H9 (cell line): ENCODE measurements at regions not wholly inside any gene's neighbourhood (a gene's known extent, or its start where the extent isn't known, plus 50 kb on each side); places are given as distances from the start of the nearest gene placed in this dataset.

ENCODE experiments used
- DNase-seq: peaks from one replicate; pipeline ENCODE4 v3.0.0-alpha.2; 2017
- H2AFZ ChIP-seq: one replicate; pipeline ENCODE4 v1.6.1; 2013; ENCODE audit warnings: mild to moderate bottlenecking, low read length, control low read depth, moderate library complexity
- H2AK5ac ChIP-seq: 2 replicates; pipeline ENCODE4 v1.6.1; 2013; ENCODE audit warnings: low read length, control low read depth, mixed read lengths; ENCODE audit not compliant: insufficient read length
- H2BK120ac ChIP-seq: one replicate; pipeline ENCODE4 v1.6.1; 2013; ENCODE audit warnings: low read depth, mild to moderate bottlenecking, low read length, control low read depth, inconsistent platforms; ENCODE audit not compliant: poor library complexity, severe bottlenecking
- H2BK12ac ChIP-seq: 2 replicates; pipeline ENCODE4 v1.6.1; 2013; ENCODE audit warnings: low read length, control low read depth, mixed read lengths, low read depth; ENCODE audit not compliant: insufficient read length
- H2BK15ac ChIP-seq: 2 replicates; pipeline ENCODE4 v1.6.1; 2013; ENCODE audit warnings: low read depth, low read length, control low read depth
- H2BK20ac ChIP-seq: one replicate; pipeline ENCODE4 v1.6.1; 2013; ENCODE audit warnings: low read depth, mild to moderate bottlenecking, low read length, control low read depth, inconsistent platforms; ENCODE audit not compliant: poor library complexity, severe bottlenecking
- H2BK5ac ChIP-seq: 2 replicates; pipeline ENCODE4 v1.6.1; 2013; ENCODE audit warnings: low read length, control low read depth, mixed read lengths; ENCODE audit not compliant: insufficient read length
- H3K14ac ChIP-seq: 2 replicates; pipeline ENCODE4 v1.6.1; 2013; ENCODE audit warnings: low read length, control low read depth; ENCODE audit not compliant: insufficient read depth
- H3K18ac ChIP-seq: 2 replicates; pipeline ENCODE4 v1.6.1; 2013; ENCODE audit warnings: low read depth, mild to moderate bottlenecking, mixed read lengths, low read length, control low read depth; ENCODE audit not compliant: insufficient read length
- H3K23ac ChIP-seq: 2 replicates; pipeline ENCODE4 v1.6.1; 2013; ENCODE audit warnings: low read length, control low read depth, mixed read lengths, low read depth; ENCODE audit not compliant: insufficient read length
- H3K23me2 ChIP-seq: 2 replicates; pipeline ENCODE4 v1.6.1; 2013; ENCODE audit warnings: low read depth, mild to moderate bottlenecking, mixed read lengths, low read length, control low read depth; ENCODE audit not compliant: insufficient read length, poor library complexity, severe bottlenecking
- H3K27ac ChIP-seq: 2 replicates; pipeline ENCODE4 v1.5.1; 2013; ENCODE audit warnings: low read length, control low read depth, mixed read lengths, low read depth; ENCODE audit not compliant: insufficient read length
- H3K27me3 ChIP-seq: 2 replicates; pipeline ENCODE4 v1.6.1; 2013; ENCODE audit warnings: low read length, control low read depth, inconsistent platforms; ENCODE audit not compliant: insufficient read depth
- H3K4ac ChIP-seq: 2 replicates; pipeline ENCODE4 v1.6.1; 2013; ENCODE audit warnings: low read depth, mild to moderate bottlenecking, control low read depth, inconsistent platforms, low read length, moderate library complexity
- H3K4me1 ChIP-seq: 2 replicates; pipeline ENCODE4 v1.6.1; 2013; ENCODE audit warnings: low read length, control low read depth, inconsistent platforms; ENCODE audit not compliant: insufficient read depth
- H3K4me2 ChIP-seq: 2 replicates; pipeline ENCODE4 v1.6.1; 2013; ENCODE audit warnings: low read length, control low read depth, mixed read lengths; ENCODE audit not compliant: insufficient read length, insufficient read depth
- H3K56ac ChIP-seq: 2 replicates; pipeline ENCODE4 v1.6.1; 2013; ENCODE audit warnings: low read depth, mild to moderate bottlenecking, mixed read lengths, low read length, control low read depth; ENCODE audit not compliant: insufficient read length
- H3K79me1 ChIP-seq: 2 replicates; pipeline ENCODE4 v1.6.1; 2013; ENCODE audit warnings: low read depth, mild to moderate bottlenecking, moderate library complexity, low read length, control low read depth, inconsistent platforms; ENCODE audit not compliant: insufficient read depth, poor library complexity, severe bottlenecking
- H3K79me2 ChIP-seq: 2 replicates; pipeline ENCODE4 v1.6.1; 2013; ENCODE audit warnings: low read length, control low read depth, inconsistent platforms; ENCODE audit not compliant: insufficient read depth
- H3K9ac ChIP-seq: 2 replicates; pipeline ENCODE4 v1.6.1; 2013; ENCODE audit warnings: low read length, control low read depth, mixed read lengths; ENCODE audit not compliant: insufficient read length; ENCODE audit errors: extremely low read depth
- H3K9me3 ChIP-seq: one replicate; pipeline ENCODE4 v1.6.1; 2013; ENCODE audit warnings: low read depth, low read length, inconsistent platforms; ENCODE audit not compliant: control insufficient read depth
- H3T11ph ChIP-seq: one replicate; pipeline ENCODE4 v1.6.1; 2013; ENCODE audit warnings: mild to moderate bottlenecking, low read length, control low read depth, inconsistent platforms
- H4K20me1 ChIP-seq: one replicate; pipeline ENCODE4 v1.6.1; 2013; ENCODE audit not compliant: control insufficient read depth, insufficient read length, insufficient read depth
- H4K5ac ChIP-seq: 2 replicates; pipeline ENCODE4 v1.6.1; 2013; ENCODE audit warnings: low read depth, mild to moderate bottlenecking, mixed read lengths, low read length, control low read depth; ENCODE audit not compliant: insufficient read length
- H4K8ac ChIP-seq: replicated peaks from 2 replicates; pipeline ENCODE4 v1.6.1; 2013; ENCODE audit warnings: low read length, control low read depth, mixed read lengths, low read depth; ENCODE audit not compliant: insufficient read length
- H4K91ac ChIP-seq: 2 replicates; pipeline ENCODE4 v1.6.1; 2013; ENCODE audit warnings: low read depth, mild to moderate bottlenecking, moderate library complexity, mixed read lengths, low read length, control low read depth; ENCODE audit not compliant: insufficient read length
- H3K27ac Mint-ChIP-seq, 3 experiments: 2 replicates in 2 of 3; 3 replicates in 1 of 3; pipeline ENCODE4 v1.8.0; 2020 to 2021; ENCODE audit warnings: mixed read lengths in 3 of 3, mild to moderate bottlenecking in 1 of 3, moderate library complexity in 1 of 3
- H3K27me3 Mint-ChIP-seq: 2 replicates; pipeline ENCODE4 v1.8.0; 2021; ENCODE audit warnings: low read depth, mild to moderate bottlenecking, moderate library complexity, mixed read lengths
- H3K36me3 Mint-ChIP-seq, 3 experiments: 2 replicates in 2 of 3; 3 replicates in 1 of 3; pipeline ENCODE4 v1.8.0; 2020 to 2021; ENCODE audit warnings: low read depth in 3 of 3, mixed read lengths in 3 of 3; ENCODE audit not compliant: insufficient read depth in 1 of 3
- H3K4me1 Mint-ChIP-seq, 2 experiments: 2 replicates each; pipeline ENCODE4 v1.8.0; 2020; ENCODE audit warnings: mixed read lengths in 2 of 2
- H3K4me3 Mint-ChIP-seq, 2 experiments: 2 replicates in 1 of 2; 3 replicates in 1 of 2; pipeline ENCODE4 v1.8.0; 2020 to 2021; ENCODE audit warnings: mild to moderate bottlenecking in 2 of 2, mixed read lengths in 2 of 2, moderate library complexity in 1 of 2
- H3K9me3 Mint-ChIP-seq, 2 experiments: 2 replicates in 1 of 2; 3 replicates in 1 of 2; pipeline ENCODE4 v1.8.0; 2020; ENCODE audit warnings: mild to moderate bottlenecking in 2 of 2, mixed read lengths in 2 of 2, moderate library complexity in 1 of 2
- WGBS: extraction: QIAGEN DNeasy Blood & Tissue Kit; methylation state at CpG from one replicate; pipeline ENCODE4 v1.1.7; 2013; ENCODE audit warnings: missing lambda C conversion rate, low lambda C conversion rate, mixed read lengths; ENCODE audit not compliant: insufficient read length; ENCODE audit errors: extremely low coverage; 5-methylcytosine and 5-hydroxymethylcytosine counted together
- TF ChIP-seq, protein P1 (sequence below): fragments of 200-600 bp; sonication (generic); conservative IDR thresholded peaks from 3 replicates; pipeline ENCODE4 v1.8.0; 2021; ENCODE audit warnings: antibody characterized with exemption, mild to moderate bottlenecking

DNA sequence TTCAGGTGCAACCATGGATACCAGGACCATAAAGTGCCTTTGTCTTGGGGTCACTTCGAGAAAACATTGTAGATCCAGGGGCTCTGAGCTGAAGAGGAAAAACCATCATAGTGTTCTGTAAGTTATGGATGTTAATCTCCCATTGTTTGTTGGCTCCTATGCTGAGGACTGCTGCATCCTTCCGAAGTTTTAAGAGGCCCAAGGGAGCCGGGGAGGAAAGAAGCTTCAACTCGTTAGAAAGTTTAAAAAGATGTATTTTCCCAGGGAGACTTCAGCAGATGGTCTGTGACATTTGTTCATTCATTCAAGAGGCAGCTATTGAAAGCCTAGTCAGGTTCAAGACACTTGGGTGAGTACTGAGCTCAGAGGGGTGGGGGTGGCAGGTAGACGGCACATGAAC, 378.8 kb upstream of the TBX3 start:
- no peak overlapping the region for H3K23ac ChIP-seq
- H3K79me2 ChIP-seq: no peaks in the 10 kb centered on the region
- H2BK120ac ChIP-seq: no peak overlapping the region
- no peaks in the 10 kb centered on the region for H3K23me2 ChIP-seq
- H4K91ac ChIP-seq: no peak overlapping the region
- no peak overlapping the region for H3K4me2 ChIP-seq
- Mint-ChIP-seq H3K9me3 (no peaks in the 10 kb centered on the region), H3K27me3 (no peaks in the 10 kb centered on the region; the same call in 1 of the 2 replicates), H3K4me1 (peaks cover 14 to 17% of the 10 kb centered on the region in 2 experiments), H3K4me3 (no peak overlapping the region), H3K36me3 (no peaks in the 10 kb centered on the region), H3K27ac (no peak overlapping the region; a peak in 1 of 7 replicates)
- no peak overlapping the region for H3K14ac ChIP-seq
- no peak overlapping the region for H3K9ac ChIP-seq
- no peaks in the 10 kb centered on the region for H3K4me1 ChIP-seq
- no peak overlapping the region for H2BK5ac ChIP-seq
- no peaks in the 10 kb centered on the region for H3K9me3 ChIP-seq
- DNase-seq: no peak
- H2BK12ac ChIP-seq: no peak overlapping the region
- H3K27ac ChIP-seq: no peak overlapping the region
- no peaks in the 10 kb centered on the region for H3K79me1 ChIP-seq
- H3K56ac ChIP-seq: no peak overlapping the region
- H4K8ac ChIP-seq: no peak overlapping the region
- no peak overlapping the region for H2BK20ac ChIP-seq
- H3K18ac ChIP-seq: no peak overlapping the region
- H3T11ph ChIP-seq: no peak overlapping the region
- H4K5ac ChIP-seq: no peak overlapping the region
- no peak overlapping the region for H3K4ac ChIP-seq
- no peak overlapping the region for H2BK15ac ChIP-seq
- H2AK5ac ChIP-seq: no peak overlapping the region
- no CpG with 5 or more reads among the region's 5 CpGs for WGBS
- no peak overlapping the region for H2AFZ ChIP-seq
- TF ChIP-seq, protein P1, sequence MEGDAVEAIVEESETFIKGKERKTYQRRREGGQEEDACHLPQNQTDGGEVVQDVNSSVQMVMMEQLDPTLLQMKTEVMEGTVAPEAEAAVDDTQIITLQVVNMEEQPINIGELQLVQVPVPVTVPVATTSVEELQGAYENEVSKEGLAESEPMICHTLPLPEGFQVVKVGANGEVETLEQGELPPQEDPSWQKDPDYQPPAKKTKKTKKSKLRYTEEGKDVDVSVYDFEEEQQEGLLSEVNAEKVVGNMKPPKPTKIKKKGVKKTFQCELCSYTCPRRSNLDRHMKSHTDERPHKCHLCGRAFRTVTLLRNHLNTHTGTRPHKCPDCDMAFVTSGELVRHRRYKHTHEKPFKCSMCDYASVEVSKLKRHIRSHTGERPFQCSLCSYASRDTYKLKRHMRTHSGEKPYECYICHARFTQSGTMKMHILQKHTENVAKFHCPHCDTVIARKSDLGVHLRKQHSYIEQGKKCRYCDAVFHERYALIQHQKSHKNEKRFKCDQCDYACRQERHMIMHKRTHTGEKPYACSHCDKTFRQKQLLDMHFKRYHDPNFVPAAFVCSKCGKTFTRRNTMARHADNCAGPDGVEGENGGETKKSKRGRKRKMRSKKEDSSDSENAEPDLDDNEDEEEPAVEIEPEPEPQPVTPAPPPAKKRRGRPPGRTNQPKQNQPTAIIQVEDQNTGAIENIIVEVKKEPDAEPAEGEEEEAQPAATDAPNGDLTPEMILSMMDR: no peak
- H4K20me1 ChIP-seq: no peaks in the 10 kb centered on the region
- no peaks in the 10 kb centered on the region for H3K27me3 ChIP-seq
